SU-DHL-6 (cell line): ENCODE measurements at regions not wholly inside any gene's neighbourhood (a gene's known extent, or its start where the extent isn't known, plus 50 kb on each side); places are given as distances from the start of the nearest gene placed in this dataset.

Source experiments
- CTCF ChIP-seq: fragments of 200-600 bp; sonication (generic); IDR thresholded peaks from one replicate; pipeline ENCODE4 v1.5.1; 2017; ENCODE audit warnings: antibody characterized with exemption, mild to moderate bottlenecking, low read length, moderate library complexity; ENCODE audit not compliant: insufficient read depth, poor library complexity, severe bottlenecking
- EZH2phosphoT487 ChIP-seq: fragments of 200-600 bp; sonication (generic), shearing (Covaris generic); conservative IDR thresholded peaks from 2 replicates; pipeline ENCODE4 v1.6.1; 2018; ENCODE audit warnings: mild to moderate bottlenecking, antibody characterized with exemption, low read length, moderate library complexity, mixed read lengths

- no peak for TF ChIP-seq CTCF
- TF ChIP-seq EZH2phosphoT487 = no peak
Measured at GRCh38 chr21:31514598-31514997, 144.9 kb upstream of the SOD1 start.
